IMR-90 (cell line): ENCODE measurements at regions not wholly inside any gene's neighbourhood (a gene's known extent, or its start where the extent isn't known, plus 50 kb on each side); places are given as distances from the start of the nearest gene placed in this dataset.

Experiments used
- CEBPB ChIP-seq: IDR thresholded peaks from 2 replicates; pipeline ENCODE4 v1.6.1; 2012; ENCODE audit warnings: low read depth, low read length, improper control_type of control experiment
- CTCF ChIP-seq: conservative IDR thresholded peaks from 2 replicates; pipeline ENCODE4 v1.5.1; 2012; ENCODE audit warnings: mild to moderate bottlenecking, low read depth, low read length, improper control_type of control experiment
- ELK1 ChIP-seq: fragments of 150-350 bp; IDR thresholded peaks from 2 replicates; pipeline ENCODE4 v1.6.1; 2016; ENCODE audit warnings: low read depth, mild to moderate bottlenecking, low read length, moderate library complexity, borderline replicate concordance
- MAZ ChIP-seq: IDR thresholded peaks from 2 replicates; pipeline ENCODE4 v1.6.1; 2012; ENCODE audit warnings: low read depth, mild to moderate bottlenecking, low read length, improper control_type of control experiment, moderate library complexity, borderline replicate concordance
- MXI1 ChIP-seq: IDR thresholded peaks from 2 replicates; pipeline ENCODE4 v1.6.1; 2012; ENCODE audit warnings: low read depth, mild to moderate bottlenecking, low read length, moderate library complexity, borderline replicate concordance
- NFE2L2 ChIP-seq: fragments of 150-350 bp; IDR thresholded peaks from 2 replicates; pipeline ENCODE4 v1.6.1; 2016; ENCODE audit warnings: low read depth, mild to moderate bottlenecking, low read length
- POLR2A ChIP-seq: IDR thresholded peaks from 2 replicates; pipeline ENCODE4 v1.6.1; 2012; ENCODE audit warnings: mild to moderate bottlenecking, low read depth, low read length
- RAD21 ChIP-seq: IDR thresholded peaks from 2 replicates; pipeline ENCODE4 v1.6.1; 2012; ENCODE audit warnings: low read length, improper control_type of control experiment
- SMC3 ChIP-seq: fragments of 150-350 bp; IDR thresholded peaks from 2 replicates; pipeline ENCODE4 v1.6.1; 2016; ENCODE audit warnings: low read depth, mild to moderate bottlenecking, antibody characterized with exemption, low read length, moderate library complexity
- USF2 ChIP-seq: fragments of 150-350 bp; IDR thresholded peaks from 2 replicates; pipeline ENCODE4 v1.6.1; 2017; ENCODE audit warnings: mild to moderate bottlenecking, antibody characterized with exemption, low read length, low read depth

- TF ChIP-seq CTCF (no peak), ELK1 (no peak), POLR2A (no peak), MXI1 (no peak), RAD21 (no peak), SMC3 (no peak), MAZ (no peak), CEBPB (no peak), USF2 (no peak), NFE2L2 (no peak)
These were observed 302.6 kb upstream of the ADAMTS16 start for GRCh38 chr5:4837489-4838058.
